WTC11 (cell line): ENCODE measurements at regions not wholly inside any gene's neighbourhood (a gene's known extent, or its start where the extent isn't known, plus 50 kb on each side); places are given as distances from the start of the nearest gene placed in this dataset.
"Not testable (repeated sequence)": the region's sequence is repeated elsewhere in the genome, so short reads cannot be mapped to it uniquely, and the experiment has no call there.

Source experiments
- ATAC-seq: fragments of 200-7000 bp; cut with Tn5 transposase; 2 replicates; pipeline ENCODE4 v1.10.0; 2021; ENCODE audit warnings: mild to moderate bottlenecking, moderate library complexity
- CTCF ChIA-PET: fragments of 300-600 bp; sonication (Branson Sonifier 250); formaldehyde crosslinking; loops from one replicate; lab custom pipeline; 2021; ENCODE audit warnings: antibody characterized with exemption; lab: Charles Lee
- POLR2A ChIA-PET: fragments of 350-600 bp; sonication (Branson Sonifier 250); formaldehyde crosslinking; loops from one replicate; lab custom pipeline; 2021; ENCODE audit warnings: antibody characterized with exemption; lab: Charles Lee
- DNase-seq: peaks from one replicate; pipeline ENCODE4 v3.0.0; 2021; ENCODE audit warnings: low spot score
- H3K27ac Mint-ChIP-seq: 2 replicates; pipeline ENCODE4 v1.8.0; 2021; ENCODE audit warnings: mixed read lengths
- H3K27me3 Mint-ChIP-seq: 2 replicates; pipeline ENCODE4 v1.8.0; 2021; ENCODE audit warnings: low read depth, mild to moderate bottlenecking, moderate library complexity, mixed read lengths
- H3K36me3 Mint-ChIP-seq: 2 replicates; pipeline ENCODE4 v1.8.0; 2021; ENCODE audit warnings: mixed read lengths
- H3K4me1 Mint-ChIP-seq: 2 replicates; pipeline ENCODE4 v1.8.0; 2022; ENCODE audit warnings: mixed read lengths
- H3K4me3 Mint-ChIP-seq: 2 replicates; pipeline ENCODE4 v1.8.0; 2021; ENCODE audit warnings: mild to moderate bottlenecking, moderate library complexity, mixed read lengths
- H3K9me3 Mint-ChIP-seq: 2 replicates; pipeline ENCODE4 v1.8.0; 2021; ENCODE audit warnings: mixed read lengths
- GRHL2 ChIP-seq: fragments of 250-450 bp; sonication (Bioruptor Pico); IDR thresholded peaks from 2 replicates; pipeline ENCODE4 v1.8.0; 2022; ENCODE audit warnings: mild to moderate bottlenecking, moderate library complexity; ENCODE audit not compliant: insufficient replicate concordance, severe bottlenecking
- HMGA2 ChIP-seq: fragments of 250-450 bp; sonication (Bioruptor Pico); IDR thresholded peaks from 2 replicates; pipeline ENCODE4 v1.4.0; 2021; ENCODE audit warnings: mild to moderate bottlenecking, moderate library complexity
- IRF2 ChIP-seq: sonication (generic); formaldehyde crosslinking; IDR thresholded peaks from 2 replicates; pipeline ENCODE4 v1.8.0; 2022; ENCODE audit warnings: low read depth, missing genetic modification reagents, borderline replicate concordance
- JUN ChIP-seq: sonication (generic); formaldehyde crosslinking; IDR thresholded peaks from 2 replicates; pipeline ENCODE4 v1.8.0; 2023; ENCODE audit warnings: mild to moderate bottlenecking, missing genetic modification reagents
- MAX ChIP-seq: sonication (generic); formaldehyde crosslinking; IDR thresholded peaks from 2 replicates; pipeline ENCODE4 v1.8.0; 2022; ENCODE audit warnings: mild to moderate bottlenecking, missing genetic modification reagents
- MXD4 ChIP-seq: fragments of 250-450 bp; sonication (Bioruptor Pico); IDR thresholded peaks from 2 replicates; pipeline ENCODE4 v1.8.0; 2021; ENCODE audit warnings: mild to moderate bottlenecking, moderate library complexity, borderline replicate concordance
- PRRX2 ChIP-seq: fragments of 250-450 bp; sonication (Bioruptor Pico); IDR thresholded peaks from 2 replicates; pipeline ENCODE4 v1.8.0; 2021; ENCODE audit warnings: mild to moderate bottlenecking
- RORB ChIP-seq: fragments of 250-450 bp; sonication (Bioruptor Pico); IDR thresholded peaks from 2 replicates; pipeline ENCODE4 v1.9.0; 2021; ENCODE audit warnings: mild to moderate bottlenecking
- USF2 ChIP-seq: sonication (generic); formaldehyde crosslinking; IDR thresholded peaks from 2 replicates; pipeline ENCODE4 v1.8.1; 2023; ENCODE audit warnings: mild to moderate bottlenecking, missing genetic modification reagents, moderate library complexity
- ZNF232 ChIP-seq: sonication (generic); formaldehyde crosslinking; IDR thresholded peaks from 2 replicates; pipeline ENCODE4 v1.8.0; 2022; ENCODE audit warnings: mild to moderate bottlenecking, missing genetic modification reagents
- ZNF317 ChIP-seq: sonication (generic); formaldehyde crosslinking; IDR thresholded peaks from 2 replicates; pipeline ENCODE4 v1.8.1; 2023; ENCODE audit warnings: low read depth, mild to moderate bottlenecking, moderate library complexity, missing genetic modification reagents, borderline replicate concordance
- ZNF423 ChIP-seq: fragments of 250-450 bp; sonication (Bioruptor Pico); IDR thresholded peaks from 2 replicates; pipeline ENCODE4 v2.1.2; 2022; ENCODE audit warnings: mild to moderate bottlenecking, moderate library complexity
- ZNF425 ChIP-seq: fragments of 250-450 bp; sonication (Bioruptor Pico); conservative IDR thresholded peaks from 2 replicates; pipeline ENCODE4 v1.9.0; 2021; ENCODE audit warnings: mild to moderate bottlenecking
- ZNF532 ChIP-seq: fragments of 250-450 bp; sonication (Bioruptor Pico); IDR thresholded peaks from 2 replicates; pipeline ENCODE4 v1.9.0; 2021; ENCODE audit warnings: mild to moderate bottlenecking, borderline replicate concordance
- ZSCAN18 ChIP-seq: fragments of 250-450 bp; sonication (Bioruptor Pico); IDR thresholded peaks from 2 replicates; pipeline ENCODE4 v2.1.2; 2022; ENCODE audit warnings: mild to moderate bottlenecking, moderate library complexity

GRCh38 chr2:47697681-47698435 is 85.1 kb upstream of the MSH6 start:
- TF ChIP-seq ZSCAN18 (CRISPR knock-in tag) (peak; percentile 84; the same call in 1 of the 2 replicates), MXD4 (CRISPR knock-in tag) (peak; percentile 40; the same call in 1 of the 2 replicates), ZNF532 (CRISPR knock-in tag) (peak; percentile 82; the same call in 1 of the 2 replicates), PRRX2 (CRISPR knock-in tag) (peak; percentile 50; the same call in 1 of the 2 replicates)
- peaks cover 69% of the 10 kb centered on the region for H3K4me1 Mint-ChIP-seq
- H3K9me3 Mint-ChIP-seq: peaks cover 25% of the 10 kb centered on the region
- DNase-seq, H3K4me3 Mint-ChIP-seq, POLR2A ChIA-PET, ATAC-seq, H3K27me3 Mint-ChIP-seq: not testable (repeated sequence)
- CTCF ChIA-PET: interaction anchor here (1.0 kb wide), 1 partner anchor 44 kb away, joined by 3 read pairs; no protein-coding TSS in a partner anchor
- peak overlapping the region; percentile 96 for H3K27ac Mint-ChIP-seq
- peaks cover 30% of the 10 kb centered on the region for H3K36me3 Mint-ChIP-seq

- H3K27ac Mint-ChIP-seq: peak overlapping the region; percentile 96
- CTCF ChIA-PET: interaction anchor here (1.0 kb wide), 1 partner anchor 43 kb away, joined by 3 read pairs; no protein-coding TSS in a partner anchor
- ATAC-seq (no peak), DNase-seq (no peak)
- H3K4me1 Mint-ChIP-seq: peaks cover 64% of the 10 kb centered on the region
- H3K4me3 Mint-ChIP-seq: no peak overlapping the region
- peaks cover 22% of the 10 kb centered on the region for H3K9me3 Mint-ChIP-seq
- POLR2A ChIA-PET: no interaction called here
- no peaks in the 10 kb centered on the region for H3K27me3 Mint-ChIP-seq
- H3K36me3 Mint-ChIP-seq: peaks cover 26% of the 10 kb centered on the region
- TF ChIP-seq USF2 (CRISPR knock-in tag): peak; percentile 38; the same call in 1 of the 2 replicates
- no peak for TF ChIP-seq MAX (CRISPR knock-in tag)
Observed at GRCh38 chr2:47697000-47697601, 85.8 kb upstream of the MSH6 start.

- Mint-ChIP-seq H3K9me3 (peaks cover 22% of the 10 kb centered on the region), H3K36me3 (peaks cover 26% of the 10 kb centered on the region), H3K4me3 (peak overlapping the region; percentile 53), H3K27me3 (no peaks in the 10 kb centered on the region), H3K27ac (peak overlapping the region; percentile 96), H3K4me1 (peaks cover 69% of the 10 kb centered on the region)
- CTCF ChIA-PET: interaction anchor here (0.5 to 0.9 kb wide), 2 partner anchors 29 to 71 kb away, joined by 3 to 4 read pairs; no protein-coding TSS in a partner anchor
- no peak for DNase-seq
- POLR2A ChIA-PET: interaction anchor here (1.0 kb wide), 1 partner anchor 69 kb away, joined by 4 read pairs; no protein-coding TSS in a partner anchor
- peak; percentile 40 for ATAC-seq
- TF ChIP-seq ZNF232 (CRISPR knock-in tag) (no peak), ZNF317 (CRISPR knock-in tag) (no peak), IRF2 (no peak), HMGA2 (CRISPR knock-in tag) (no peak), ZNF423 (CRISPR knock-in tag) (peak; percentile 14; the same call in 1 of the 2 replicates), RORB (CRISPR knock-in tag) (no peak), JUN (no peak), ZNF425 (CRISPR knock-in tag) (no peak), GRHL2 (CRISPR knock-in tag) (no peak)
- TF ChIP-seq, all 79 proteins: peak for 1
Observed at GRCh38 chr2:47696478-47696831, 86.5 kb upstream of the MSH6 start.
